GM23338 (cell line): ENCODE measurements at regions not wholly inside any gene's neighbourhood (a gene's known extent, or its start where the extent isn't known, plus 50 kb on each side); places are given as distances from the start of the nearest gene placed in this dataset.

Experiments used
- ATAC-seq: fragments of 200-7000 bp; cut with Tn5 transposase; 3 replicates; pipeline ENCODE4 v1.9.1; 2020
- DNase-seq: peaks from one replicate; pipeline ENCODE4 v3.0.0-alpha.2; 2015; ENCODE audit warnings: low spot score
- H2AFZ ChIP-seq: fragments of 200-600 bp; sonication (generic); 2 replicates; pipeline ENCODE4 v1.8.0; 2016; ENCODE audit warnings: antibody characterized with exemption, mild to moderate bottlenecking, moderate library complexity
- H3F3A ChIP-seq: fragments of 200-600 bp; sonication (generic); replicated peaks from 2 replicates; pipeline ENCODE4 v1.8.0; 2017; ENCODE audit warnings: antibody characterized with exemption, mixed run types, low read depth
- H3K27ac ChIP-seq: fragments of 200-600 bp; sonication (generic); 2 replicates; pipeline ENCODE4 v1.6.1; 2016; ENCODE audit warnings: low read depth
- H3K27me3 ChIP-seq: fragments of 200-600 bp; sonication (generic); 2 replicates; pipeline ENCODE4 v1.8.0; 2016; ENCODE audit warnings: mild to moderate bottlenecking, mixed run types, moderate library complexity; ENCODE audit not compliant: insufficient read depth
- H3K36me3 ChIP-seq: fragments of 200-600 bp; sonication (generic); 2 replicates; pipeline ENCODE4 v1.8.0; 2016; ENCODE audit warnings: mild to moderate bottlenecking; ENCODE audit not compliant: insufficient read depth
- H3K4me1 ChIP-seq: fragments of 200-600 bp; sonication (generic); 2 replicates; pipeline ENCODE4 v1.8.0; 2016; ENCODE audit warnings: mild to moderate bottlenecking, moderate library complexity; ENCODE audit not compliant: insufficient read depth
- H3K4me2 ChIP-seq: fragments of 200-600 bp; sonication (generic); 2 replicates; pipeline ENCODE4 v1.7.1; 2017; ENCODE audit warnings: mixed run types
- H3K4me3 ChIP-seq: fragments of 200-600 bp; sonication (generic); 2 replicates; pipeline ENCODE4 v1.6.1; 2016; ENCODE audit warnings: mixed run types
- H3K79me2 ChIP-seq: fragments of 200-600 bp; sonication (generic); replicated peaks from 2 replicates; pipeline ENCODE4 v1.8.0; 2017; ENCODE audit warnings: mild to moderate bottlenecking; ENCODE audit not compliant: insufficient read depth
- H3K9me2 ChIP-seq: fragments of 200-600 bp; sonication (generic); 2 replicates; pipeline ENCODE4 v1.8.0; 2017; ENCODE audit not compliant: insufficient read depth
- H4K20me1 ChIP-seq: fragments of 200-600 bp; sonication (generic); replicated peaks from 2 replicates; pipeline ENCODE4 v1.8.0; 2017; ENCODE audit warnings: mild to moderate bottlenecking; ENCODE audit not compliant: insufficient read depth
- H3K27ac Mint-ChIP-seq: 2 replicates; pipeline ENCODE4 v1.8.0; 2020; ENCODE audit warnings: inconsistent platforms, mild to moderate bottlenecking, moderate library complexity, mixed read lengths
- H3K27me3 Mint-ChIP-seq: 3 replicates; pipeline ENCODE4 v1.8.0; 2022; ENCODE audit warnings: low read depth, mild to moderate bottlenecking, moderate library complexity, mixed read lengths, inconsistent platforms; ENCODE audit not compliant: insufficient read depth, poor library complexity
- H3K36me3 Mint-ChIP-seq: 3 replicates; pipeline ENCODE4 v1.8.0; 2021; ENCODE audit warnings: low read depth, mild to moderate bottlenecking, inconsistent platforms, moderate library complexity, mixed read lengths
- H3K4me1 Mint-ChIP-seq: 3 replicates; pipeline ENCODE4 v1.8.0; 2020; ENCODE audit warnings: mild to moderate bottlenecking, inconsistent platforms, mixed read lengths
- H3K4me3 Mint-ChIP-seq: 3 replicates; pipeline ENCODE4 v1.8.0; 2021; ENCODE audit warnings: moderate library complexity, mild to moderate bottlenecking, inconsistent platforms, mixed read lengths
- H3K9me3 Mint-ChIP-seq: 3 replicates; pipeline ENCODE4 v1.8.0; 2020; ENCODE audit warnings: moderate library complexity, mild to moderate bottlenecking, inconsistent platforms, mixed read lengths
- CTCF ChIP-seq, 2 experiments: fragments of 200-600 bp in 1 of 2; sonication (generic) in 1 of 2; conservative IDR thresholded peaks; 2 replicates each; pipeline versions ENCODE4 v1.5.1 to v1.6.1; 2016 to 2017; ENCODE audit warnings: antibody characterized with exemption in 2 of 2, low read depth in 2 of 2, mild to moderate bottlenecking in 2 of 2, moderate library complexity in 1 of 2
- EZH2 ChIP-seq: fragments of 200-600 bp; sonication (generic); IDR thresholded peaks from one replicate; pipeline ENCODE4 v1.8.0; 2017; ENCODE audit warnings: antibody characterized with exemption, mild to moderate bottlenecking, low read depth; ENCODE audit not compliant: unreplicated experiment
- EZH2phosphoT487 ChIP-seq: fragments of 200-600 bp; sonication (generic); IDR thresholded peaks from one replicate; pipeline ENCODE4 v1.8.1; 2018; ENCODE audit warnings: antibody characterized with exemption; ENCODE audit not compliant: unreplicated experiment
- JUNB ChIP-seq: IDR thresholded peaks from one replicate; pipeline ENCODE4 v1.6.1; 2016; ENCODE audit warnings: antibody characterized with exemption; ENCODE audit not compliant: unreplicated experiment
- POLR2AphosphoS5 ChIP-seq: IDR thresholded peaks from 2 replicates; pipeline ENCODE4 v1.6.1; 2016; ENCODE audit warnings: antibody characterized with exemption, low read depth
- REST ChIP-seq: IDR thresholded peaks from one replicate; pipeline ENCODE4 v1.6.1; 2018; ENCODE audit warnings: antibody characterized with exemption; ENCODE audit not compliant: unreplicated experiment
- STAT1 ChIP-seq: IDR thresholded peaks from one replicate; pipeline ENCODE4 v1.6.1; 2016; ENCODE audit warnings: antibody characterized with exemption; ENCODE audit not compliant: unreplicated experiment
- ZNF114 ChIP-seq: fragments of 250-450 bp; sonication (Bioruptor Pico); IDR thresholded peaks from 2 replicates; pipeline ENCODE4 v1.5.0; 2020; ENCODE audit warnings: mild to moderate bottlenecking, moderate library complexity

GRCh38 chr12:67457136-67457535, 188.0 kb downstream of the CAND1 start:
- H3K4me1 ChIP-seq = no peaks in the 10 kb centered on the region
- no peak overlapping the region for H3K4me3 ChIP-seq
- no peaks in the 10 kb centered on the region for H3K36me3 Mint-ChIP-seq
- H3K4me2 ChIP-seq = no peak overlapping the region
- H3F3A ChIP-seq = no peaks in the 10 kb centered on the region
- no peaks in the 10 kb centered on the region for H3K36me3 ChIP-seq
- no peaks in the 10 kb centered on the region for H3K27me3 ChIP-seq
- DNase-seq (no peak), ATAC-seq (no peak)
- H4K20me1 ChIP-seq = no peaks in the 10 kb centered on the region
- 0 out of 3 replicates have a peak, but pooled peaks cover 3% of the 10 kb centered on the region for H3K4me1 Mint-ChIP-seq
- TF ChIP-seq POLR2AphosphoS5 (no peak), CTCF (conservative IDR thresholded peaks at IDR 0.05; ENCODE audit: low read depth in 2 of 2) (no peak), JUNB (no peak), EZH2 (no peak), EZH2phosphoT487 (no peak), REST (no peak), ZNF114 (no peak)
- no peak overlapping the region for H2AFZ ChIP-seq
- H3K9me2 ChIP-seq = 0 out of 2 replicates have a peak, but pooled peaks cover 10% of the 10 kb centered on the region
- H3K27me3 Mint-ChIP-seq = peaks cover 7% of the 10 kb centered on the region
- H3K27ac ChIP-seq = no peak overlapping the region
- peak overlapping the region; percentile 50; the same call in 1 of the 2 replicates for H3K27ac Mint-ChIP-seq
- no peak overlapping the region for H3K4me3 Mint-ChIP-seq
- H3K79me2 ChIP-seq = no peaks in the 10 kb centered on the region
- H3K9me3 Mint-ChIP-seq = no peaks in the 10 kb centered on the region

GRCh38 chr12:67457778-67458665, 188.9 kb downstream of the CAND1 start:
- TF ChIP-seq STAT1 (no peak), CTCF (conservative IDR thresholded peaks at IDR 0.05; ENCODE audit: low read depth in 2 of 2) (0 out of 4 replicates have a peak, but pooled peaks have one; percentile 20 to 25), POLR2AphosphoS5 (no peak)
- Histone ChIP-seq H3K79me2 (no peaks in the 10 kb centered on the region), H3K27ac (no peak overlapping the region), H3K4me2 (no peak overlapping the region), H3K4me1 (no peaks in the 10 kb centered on the region), H3K4me3 (no peak overlapping the region), H2AFZ (peak overlapping the region; percentile 73), H4K20me1 (no peaks in the 10 kb centered on the region), H3K27me3 (no peaks in the 10 kb centered on the region), H3K9me2 (0 out of 2 replicates have a peak, but pooled peaks cover 10% of the 10 kb centered on the region), H3F3A (no peaks in the 10 kb centered on the region), H3K36me3 (no peaks in the 10 kb centered on the region)
- Mint-ChIP-seq H3K4me3 (no peak overlapping the region), H3K9me3 (no peaks in the 10 kb centered on the region), H3K4me1 (0 out of 3 replicates have a peak, but pooled peaks cover 3% of the 10 kb centered on the region), H3K27me3 (peaks cover 7% of the 10 kb centered on the region), H3K36me3 (no peaks in the 10 kb centered on the region), H3K27ac (0 out of 2 replicates have a peak overlapping the region, but pooled peaks have one; percentile 50)
- DNase-seq (peak; percentile 21), ATAC-seq (no peak)
